ENCODE measurements at regions not wholly inside any gene's neighbourhood (a gene's known extent, or its start where the extent isn't known, plus 50 kb on each side); places are given as distances from the start of the nearest gene placed in this dataset.
"Not testable (repeated sequence)": the region's sequence is repeated elsewhere in the genome, so short reads cannot be mapped to it uniquely, and the experiment has no call there.

DNA sequence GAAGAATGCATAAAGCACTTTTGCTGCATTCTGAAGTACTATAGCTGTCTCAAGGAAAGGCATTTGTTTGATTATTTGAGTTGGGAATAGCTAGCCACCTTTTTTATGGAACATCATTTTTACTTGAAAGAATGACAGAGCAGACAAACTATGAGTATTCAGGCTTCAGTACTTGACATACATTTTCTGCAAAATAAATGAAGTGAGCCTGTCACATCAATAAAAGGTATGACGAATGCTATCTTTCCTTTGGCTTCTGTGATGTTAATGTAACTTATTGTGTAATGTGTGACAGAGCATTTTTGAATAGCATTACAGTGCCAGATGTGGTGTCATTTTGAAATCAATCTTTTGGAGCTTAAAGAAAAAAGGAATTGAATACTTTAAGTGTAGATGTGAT lies 440.3 kb upstream of the ONECUT1 start:
- DNase-seq (ENCODE audit: low spot score), result no peak
- in situ Hi-C loops (cut with HindIII; ENCODE audit: low sequenced_read_pairs), result no loop called here

DNA sequence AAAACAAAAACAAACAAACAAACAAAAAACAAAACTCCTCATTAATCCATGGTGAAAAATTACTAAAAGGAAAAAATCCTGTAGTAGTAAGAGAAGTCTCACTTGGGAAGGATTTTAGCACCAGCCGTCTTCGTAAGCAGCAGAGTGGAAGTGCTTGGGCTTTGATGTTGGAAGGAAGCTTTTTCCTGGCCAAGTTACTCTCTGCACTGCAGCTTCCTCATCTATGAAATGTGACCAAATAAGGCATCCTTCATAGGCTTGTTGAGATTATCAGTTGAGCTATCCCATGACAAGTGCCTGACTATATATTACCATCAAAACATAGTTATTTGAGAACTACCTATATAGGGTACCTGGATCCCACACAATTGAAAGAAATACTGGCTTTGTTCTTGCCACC lies 436.4 kb upstream of the ONECUT1 start:
- in situ Hi-C loops (cut with HindIII; ENCODE audit: low sequenced_read_pairs), result no loop called here
- no peak for DNase-seq (ENCODE audit: low spot score)

GRCh38 chr15:53225781-53226180 lies 435.6 kb upstream of the ONECUT1 start:
- in situ Hi-C loops (cut with HindIII; ENCODE audit: low sequenced_read_pairs), result no loop called here
- DNase-seq (ENCODE audit: low spot score), result no peak

DNA sequence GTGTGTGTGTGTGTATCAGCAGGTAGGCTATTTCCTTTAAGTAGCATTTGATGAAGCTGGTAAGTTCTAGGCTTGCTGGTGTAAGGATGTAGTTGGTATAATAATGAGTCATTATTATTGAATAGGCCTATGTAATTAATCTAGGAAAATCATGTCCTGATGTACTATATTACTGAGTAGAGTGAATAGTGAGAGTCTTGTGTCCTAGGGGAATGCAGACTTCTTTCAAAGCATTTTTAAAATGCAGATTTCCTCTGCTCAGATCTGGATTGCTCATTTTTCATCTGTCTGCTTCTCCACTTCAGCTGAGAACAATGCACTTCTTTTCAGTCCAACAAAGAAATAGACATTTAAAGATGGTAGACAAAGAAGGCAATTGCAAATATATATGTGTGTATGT lies 434.2 kb upstream of the ONECUT1 start:
- in situ Hi-C loops (cut with HindIII; ENCODE audit: low sequenced_read_pairs), result no loop called here
- DNase-seq (ENCODE audit: low spot score), result no peak

- no peak for DNase-seq (ENCODE audit: low spot score)
- in situ Hi-C loops (cut with HindIII; ENCODE audit: low sequenced_read_pairs), result no loop called here
These were observed 433.7 kb upstream of the ONECUT1 start for GRCh38 chr15:53223815-53224214.

GRCh38 chr15:53218666-53219580 lies 428.8 kb upstream of the ONECUT1 start:
- DNase-seq (ENCODE audit: low spot score), result no peak
- in situ Hi-C loops (cut with HindIII; ENCODE audit: low sequenced_read_pairs), result no loop called here

DNA sequence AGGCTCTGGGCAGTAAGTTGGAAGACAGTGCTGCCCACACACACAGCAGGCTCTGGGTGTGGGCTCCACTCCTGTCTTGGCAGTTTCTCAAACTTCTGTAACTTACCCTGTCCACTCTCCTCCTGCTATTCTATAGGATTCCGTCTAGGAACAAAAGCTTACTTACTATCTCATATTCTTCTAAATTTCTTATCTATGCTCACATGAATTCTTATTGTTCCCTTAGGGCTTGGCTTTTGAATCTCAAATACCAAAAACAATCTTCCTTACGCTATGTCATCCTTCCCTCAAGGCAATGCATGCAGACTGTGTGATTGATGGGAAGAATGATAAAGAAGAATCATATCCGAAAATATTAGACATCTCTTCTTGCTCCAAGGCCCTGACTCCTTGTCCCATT lies 425.9 kb upstream of the ONECUT1 start:
- no peak for DNase-seq (ENCODE audit: low spot score)
- in situ Hi-C loops (cut with HindIII; ENCODE audit: low sequenced_read_pairs), result no loop called here

- in situ Hi-C loops (cut with HindIII; ENCODE audit: low sequenced_read_pairs), result no loop called here
These were observed 423.2 kb upstream of the ONECUT1 start for GRCh38 chr15:53213336-53213735.

GRCh38 chr15:53212785-53213184 lies 422.6 kb upstream of the ONECUT1 start:
- no peak for DNase-seq (ENCODE audit: low spot score)
- in situ Hi-C loops (cut with HindIII; ENCODE audit: low sequenced_read_pairs), result no loop called here

More at GRCh38 chr15:53213336-53213735, 423.2 kb upstream of the ONECUT1 start:
- no peak for DNase-seq (ENCODE audit: low spot score)

DNA sequence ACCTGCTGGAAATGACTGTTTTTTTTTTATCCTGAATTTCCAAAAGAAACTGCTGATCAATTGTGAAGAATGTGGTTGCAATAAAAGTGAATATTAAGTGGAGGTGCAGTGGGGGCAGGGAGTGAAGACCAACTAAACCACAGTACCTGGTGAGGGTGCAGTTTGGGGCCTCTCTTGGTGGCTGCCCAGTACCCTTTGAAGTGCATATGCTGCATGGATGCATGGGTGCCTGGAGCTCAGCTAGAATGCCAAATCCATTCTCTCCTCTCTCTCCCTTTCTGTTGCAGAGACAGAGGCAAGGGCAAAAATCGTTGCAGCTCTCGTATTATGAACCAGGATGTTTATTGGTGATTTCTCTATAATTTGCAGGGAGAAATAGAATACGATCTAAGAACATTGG lies 420.5 kb upstream of the ONECUT1 start:
- in situ Hi-C loops (cut with HindIII; ENCODE audit: low sequenced_read_pairs), result no loop called here
- no peak for DNase-seq (ENCODE audit: low spot score)

- in situ Hi-C loops (cut with HindIII; ENCODE audit: low sequenced_read_pairs), result no loop called here
- DNase-seq (ENCODE audit: low spot score), result no peak
These were observed 419.4 kb upstream of the ONECUT1 start for GRCh38 chr15:53209396-53210042.

- in situ Hi-C loops (cut with HindIII; ENCODE audit: low sequenced_read_pairs), result no loop called here
- DNase-seq (ENCODE audit: low spot score), result no peak
These were observed 418.6 kb upstream of the ONECUT1 start for GRCh38 chr15:53208751-53209150.

DNA sequence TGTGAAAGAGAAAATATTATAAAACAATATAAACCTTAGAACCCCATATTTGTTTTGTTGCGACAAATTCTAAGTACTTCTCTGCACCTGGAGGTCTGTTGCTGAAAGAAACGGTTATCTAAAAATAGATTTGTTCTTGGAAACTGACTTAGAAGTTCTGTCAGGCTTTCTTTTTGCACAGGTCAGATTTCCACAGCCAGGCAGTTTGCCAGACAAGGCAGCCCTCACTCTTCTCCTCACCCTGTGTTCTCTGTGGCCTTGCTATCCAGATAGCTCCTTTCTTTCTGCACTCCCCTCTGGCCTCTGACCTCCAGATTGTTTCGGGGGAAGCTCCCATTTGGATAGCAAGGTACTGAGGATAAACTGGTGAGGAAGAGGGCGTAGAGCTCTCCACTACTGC lies 413.3 kb upstream of the ONECUT1 start:
- in situ Hi-C loops (cut with HindIII; ENCODE audit: low sequenced_read_pairs), result no loop called here

DNA sequence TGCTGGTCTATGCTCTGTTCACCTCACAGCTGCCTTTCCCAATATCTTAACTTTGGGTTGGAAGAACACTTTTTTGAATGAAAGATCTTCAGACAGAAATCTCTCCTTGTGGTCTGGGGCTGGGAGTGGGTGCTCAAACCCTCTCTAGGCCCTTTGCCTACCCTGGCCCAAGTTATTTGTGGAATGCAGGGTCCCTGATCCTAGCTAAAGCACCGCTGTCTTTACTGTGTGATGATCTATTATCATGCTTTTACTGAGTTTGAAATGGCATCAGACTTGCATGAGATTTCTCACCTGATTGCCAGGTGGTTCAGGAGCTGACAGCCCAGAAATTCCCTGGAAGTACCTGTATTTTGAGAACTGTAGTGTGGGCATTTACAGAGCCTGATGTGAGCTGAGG lies 412.7 kb upstream of the ONECUT1 start:
- in situ Hi-C loops (cut with HindIII; ENCODE audit: low sequenced_read_pairs), result no loop called here
- no peak for DNase-seq (ENCODE audit: low spot score)

More for the DNA sequence above, 413.3 kb upstream of the ONECUT1 start:
- no peak for DNase-seq (ENCODE audit: low spot score)

GRCh38 chr15:53197426-53197839 lies 407.3 kb upstream of the ONECUT1 start:
- in situ Hi-C loops (cut with HindIII; ENCODE audit: low sequenced_read_pairs), result no loop called here
- DNase-seq (ENCODE audit: low spot score), result peak; percentile 67

- DNase-seq (ENCODE audit: low spot score), result no peak
- in situ Hi-C loops (cut with HindIII; ENCODE audit: low sequenced_read_pairs), result no loop called here
These were observed 406.7 kb upstream of the ONECUT1 start for GRCh38 chr15:53196788-53197187.

DNA sequence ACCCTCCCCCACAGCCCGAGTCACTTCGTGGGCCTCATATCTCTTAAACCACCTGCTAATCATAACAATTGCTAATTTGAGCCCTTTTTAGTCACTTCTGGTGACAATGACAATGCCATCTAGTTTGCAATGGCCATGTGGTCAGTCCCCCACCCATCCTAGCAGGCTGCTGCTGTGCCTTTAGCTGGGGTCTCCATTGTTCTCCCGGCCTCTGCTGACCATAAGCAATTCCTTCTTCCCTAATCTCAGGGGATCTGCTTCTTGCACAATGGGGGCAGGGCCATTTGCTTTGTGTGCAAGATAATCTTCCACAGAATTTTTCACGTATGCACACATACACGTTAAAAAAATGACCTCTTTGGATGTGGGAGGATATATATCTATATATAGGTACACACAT lies 406.1 kb upstream of the ONECUT1 start:
- DNase-seq (ENCODE audit: low spot score), result no peak
- in situ Hi-C loops (cut with HindIII; ENCODE audit: low sequenced_read_pairs), result no loop called here

GRCh38 chr15:53193149-53193548 lies 403.0 kb upstream of the ONECUT1 start:
- no peak for DNase-seq (ENCODE audit: low spot score)
- in situ Hi-C loops (cut with HindIII; ENCODE audit: low sequenced_read_pairs), result no loop called here

DNA sequence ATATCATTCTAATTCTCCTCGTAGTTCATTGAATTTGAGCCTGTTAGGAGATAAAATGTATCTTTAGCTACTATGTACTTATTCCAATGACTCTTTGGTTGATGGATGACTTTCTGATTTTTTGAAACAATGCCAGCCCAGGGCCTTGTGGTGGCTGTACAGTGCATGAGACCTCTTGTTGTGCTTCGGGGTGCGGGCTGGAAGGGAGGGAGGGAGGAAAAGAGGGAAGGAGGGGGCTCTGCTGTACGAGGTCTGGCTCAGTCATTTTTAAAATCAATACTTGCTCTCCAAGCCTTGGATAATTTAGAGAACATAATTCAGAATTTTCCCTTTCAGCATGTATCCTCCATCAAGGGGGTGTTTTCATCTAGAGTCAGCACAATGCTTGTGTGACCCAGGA lies 399.7 kb upstream of the ONECUT1 start:
- in situ Hi-C loops (cut with HindIII; ENCODE audit: low sequenced_read_pairs), result no loop called here

DNA sequence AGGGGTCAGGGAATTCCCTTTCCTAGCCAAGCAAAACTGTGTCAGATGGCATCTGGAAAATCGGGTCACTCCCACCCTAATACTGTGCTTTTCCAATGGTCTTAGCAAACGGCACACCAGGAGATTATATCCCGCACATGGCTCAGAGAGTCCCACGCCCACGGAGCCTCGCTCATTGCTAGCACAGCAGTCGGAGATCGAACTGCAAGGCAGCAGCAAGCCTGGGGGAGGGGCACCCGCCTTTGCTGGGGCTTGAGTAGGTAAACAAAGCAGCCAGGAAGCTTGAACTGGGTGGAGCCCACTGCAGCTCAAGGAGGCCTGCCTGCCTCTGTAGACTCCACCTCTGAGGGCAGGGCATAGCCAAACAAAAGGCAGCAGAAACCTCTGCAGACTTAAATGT lies 393.3 kb upstream of the ONECUT1 start:
- DNase-seq (ENCODE audit: low spot score); in situ Hi-C loops (cut with HindIII; ENCODE audit: low sequenced_read_pairs): not testable (repeated sequence)

More for the DNA sequence above, 399.7 kb upstream of the ONECUT1 start:
- no peak for DNase-seq (ENCODE audit: low spot score)

DNA sequence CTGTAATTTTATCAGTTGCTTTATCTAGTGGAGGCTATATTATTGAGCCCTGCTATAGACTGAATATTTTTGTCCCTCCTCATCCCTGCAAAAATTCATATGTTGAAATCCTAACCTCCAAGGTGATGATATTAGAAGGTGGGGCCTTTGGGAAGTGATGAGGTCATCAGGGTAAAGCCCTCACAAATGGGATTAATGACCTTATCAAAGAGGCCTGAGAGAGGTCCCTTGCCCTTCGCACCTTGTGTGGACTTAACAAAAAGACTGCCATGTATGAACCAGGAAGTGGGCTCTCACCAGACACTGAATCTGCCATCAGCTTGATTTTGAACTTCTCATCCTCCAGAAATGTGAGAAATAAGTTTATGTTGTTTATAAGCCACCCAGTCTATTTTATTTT lies 381.4 kb upstream of the ONECUT1 start:
- no peak for DNase-seq (ENCODE audit: low spot score)
- in situ Hi-C loops (cut with HindIII; ENCODE audit: low sequenced_read_pairs), result no loop called here
